ENCODE measurements at regions not wholly inside any gene's neighbourhood (a gene's known extent, or its start where the extent isn't known, plus 50 kb on each side); places are given as distances from the start of the nearest gene placed in this dataset.
"Not testable (repeated sequence)": the region's sequence is repeated elsewhere in the genome, so short reads cannot be mapped to it uniquely, and the experiment has no call there.

- DNase-seq (ENCODE audit: low read depth): peak; percentile 91
- peak overlapping the region; percentile 59 for H3K4me3 ChIP-seq (ENCODE audit: low read depth, low read length)
- TF ChIP-seq POLR2A (IDR thresholded peaks at IDR 0.05; ENCODE audit: extremely low read depth, insufficient read length) (no peak), MYC (IDR thresholded peaks at IDR 0.05; ENCODE audit: low read depth, low read length) (no peak), MAX (IDR thresholded peaks at IDR 0.05; ENCODE audit: low read depth, low read length) (no peak)
- TF ChIP-seq, protein P1, sequence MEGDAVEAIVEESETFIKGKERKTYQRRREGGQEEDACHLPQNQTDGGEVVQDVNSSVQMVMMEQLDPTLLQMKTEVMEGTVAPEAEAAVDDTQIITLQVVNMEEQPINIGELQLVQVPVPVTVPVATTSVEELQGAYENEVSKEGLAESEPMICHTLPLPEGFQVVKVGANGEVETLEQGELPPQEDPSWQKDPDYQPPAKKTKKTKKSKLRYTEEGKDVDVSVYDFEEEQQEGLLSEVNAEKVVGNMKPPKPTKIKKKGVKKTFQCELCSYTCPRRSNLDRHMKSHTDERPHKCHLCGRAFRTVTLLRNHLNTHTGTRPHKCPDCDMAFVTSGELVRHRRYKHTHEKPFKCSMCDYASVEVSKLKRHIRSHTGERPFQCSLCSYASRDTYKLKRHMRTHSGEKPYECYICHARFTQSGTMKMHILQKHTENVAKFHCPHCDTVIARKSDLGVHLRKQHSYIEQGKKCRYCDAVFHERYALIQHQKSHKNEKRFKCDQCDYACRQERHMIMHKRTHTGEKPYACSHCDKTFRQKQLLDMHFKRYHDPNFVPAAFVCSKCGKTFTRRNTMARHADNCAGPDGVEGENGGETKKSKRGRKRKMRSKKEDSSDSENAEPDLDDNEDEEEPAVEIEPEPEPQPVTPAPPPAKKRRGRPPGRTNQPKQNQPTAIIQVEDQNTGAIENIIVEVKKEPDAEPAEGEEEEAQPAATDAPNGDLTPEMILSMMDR (IDR thresholded peaks at IDR 0.05; ENCODE audit: low read depth, low read length): no peak
These were observed 602.8 kb upstream of the DIPK2B start for GRCh38 chrX:45803383-45803921.

DNA sequence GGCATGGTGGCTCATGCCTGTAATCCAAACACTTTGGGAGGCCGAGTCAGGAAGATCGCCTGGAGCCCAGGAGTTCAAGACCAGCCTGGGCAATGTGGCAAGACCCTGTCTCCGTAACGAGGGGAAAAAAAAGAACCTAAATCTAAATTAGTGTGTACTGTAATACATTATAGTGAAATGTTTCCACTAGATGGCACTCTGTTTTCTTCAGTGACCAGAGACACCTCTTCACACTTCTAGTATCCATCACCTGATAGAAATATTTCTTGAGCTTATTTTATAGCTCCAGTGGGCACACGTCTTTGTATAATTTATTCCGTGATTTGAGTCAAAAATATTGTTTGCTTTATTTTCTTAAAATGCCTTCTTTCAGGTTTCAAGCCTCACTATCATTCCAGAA is 600.9 kb upstream of the DIPK2B start:
- DNase-seq (ENCODE audit: low read depth): peak; percentile 66
- TF ChIP-seq MYC (IDR thresholded peaks at IDR 0.05; ENCODE audit: low read depth, low read length) (no peak), POLR2A (IDR thresholded peaks at IDR 0.05; ENCODE audit: extremely low read depth, insufficient read length) (no peak), MAX (IDR thresholded peaks at IDR 0.05; ENCODE audit: low read depth, low read length) (no peak)
- TF ChIP-seq, protein P1 (IDR thresholded peaks at IDR 0.05; ENCODE audit: low read depth, low read length): no peak
- H3K4me3 ChIP-seq (ENCODE audit: low read depth, low read length): peak overlapping the region; percentile 59

DNA sequence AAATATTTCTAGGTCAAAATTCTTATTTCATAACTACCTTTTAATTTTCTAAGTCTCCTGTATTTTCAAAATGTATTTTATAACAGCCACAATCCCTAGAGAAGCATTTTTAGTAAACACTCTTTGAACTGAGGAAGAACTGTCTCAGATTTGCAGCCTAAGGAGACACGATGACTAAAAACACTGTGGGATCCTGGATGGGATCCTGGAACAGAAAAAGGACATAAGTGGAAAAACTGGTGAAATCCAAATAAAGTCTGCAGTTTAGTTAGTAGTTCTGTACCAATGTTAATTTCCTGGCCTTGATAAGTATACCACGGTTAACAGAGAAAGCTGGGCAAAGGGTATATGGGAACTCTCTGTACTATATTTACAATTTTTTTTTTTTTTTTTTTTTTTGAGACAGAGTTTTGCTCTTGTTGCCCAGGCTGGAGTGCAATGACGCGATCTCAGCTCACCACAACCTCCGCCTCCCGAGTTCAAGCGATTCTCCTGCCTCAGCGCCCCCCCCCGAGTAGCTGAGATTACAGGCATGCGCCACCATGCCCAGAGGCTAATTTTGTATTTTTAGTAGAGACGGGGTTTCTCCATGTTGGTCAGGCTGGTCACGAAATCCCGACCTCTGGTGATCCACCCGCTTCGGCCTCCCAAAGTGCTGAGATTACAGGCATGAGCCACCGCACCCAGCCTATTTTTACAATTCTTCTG is 600.2 kb upstream of the DIPK2B start:
- peak overlapping the region; percentile 13 for H3K4me3 ChIP-seq (ENCODE audit: low read depth, low read length)
- DNase-seq (ENCODE audit: low read depth): not testable (repeated sequence)

GRCh38 chrX:45799576-45799975 is 598.9 kb upstream of the DIPK2B start:
- TF ChIP-seq MYC (IDR thresholded peaks at IDR 0.05; ENCODE audit: low read depth, low read length): no peak
- TF ChIP-seq MAX (IDR thresholded peaks at IDR 0.05; ENCODE audit: low read depth, low read length): no peak
- TF ChIP-seq POLR2A (IDR thresholded peaks at IDR 0.05; ENCODE audit: extremely low read depth, insufficient read length): no peak
- TF ChIP-seq, protein P1 (IDR thresholded peaks at IDR 0.05; ENCODE audit: low read depth, low read length): no peak
- no peak for DNase-seq (ENCODE audit: low read depth)
- H3K4me3 ChIP-seq (ENCODE audit: low read depth, low read length): no peak overlapping the region

DNA sequence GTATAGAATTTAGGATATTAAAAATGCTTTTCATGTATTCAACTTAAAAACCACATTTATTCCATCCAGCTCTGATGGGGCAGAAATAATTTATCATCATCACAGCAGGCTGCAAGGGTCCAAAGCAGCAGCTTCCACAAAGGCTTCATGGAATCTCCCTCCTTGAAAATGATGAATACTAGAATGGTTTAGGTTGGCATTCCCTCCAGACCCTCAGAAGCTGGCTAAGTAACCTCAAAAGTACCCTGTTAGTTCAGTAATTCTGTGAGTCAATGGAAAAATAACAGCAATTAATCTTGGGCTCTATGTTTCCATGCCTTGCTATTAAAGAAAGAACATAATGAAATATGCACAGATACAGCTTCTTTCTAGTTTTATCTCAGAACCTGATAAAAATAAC is 594.9 kb upstream of the DIPK2B start:
- no peak for TF ChIP-seq MAX (IDR thresholded peaks at IDR 0.05; ENCODE audit: low read depth, low read length)
- TF ChIP-seq, protein P1 (IDR thresholded peaks at IDR 0.05; ENCODE audit: low read depth, low read length): no peak
- no peak for DNase-seq (ENCODE audit: low read depth)
- no peak overlapping the region for H3K4me3 ChIP-seq (ENCODE audit: low read depth, low read length)

- no peak for TF ChIP-seq MYC (IDR thresholded peaks at IDR 0.05; ENCODE audit: low read depth, low read length)
- no peak for TF ChIP-seq POLR2A (IDR thresholded peaks at IDR 0.05; ENCODE audit: extremely low read depth, insufficient read length)
- TF ChIP-seq, protein P1 (IDR thresholded peaks at IDR 0.05; ENCODE audit: low read depth, low read length): no peak
- TF ChIP-seq MAX (IDR thresholded peaks at IDR 0.05; ENCODE audit: low read depth, low read length): no peak
- no peak for DNase-seq (ENCODE audit: low read depth)
- no peak overlapping the region for H3K4me3 ChIP-seq (ENCODE audit: low read depth, low read length)
These were observed 594.3 kb upstream of the DIPK2B start for GRCh38 chrX:45794995-45795337.

All from NB4 (cell line).